H9 (cell line): ENCODE measurements at regions not wholly inside any gene's neighbourhood (a gene's known extent, or its start where the extent isn't known, plus 50 kb on each side); places are given as distances from the start of the nearest gene placed in this dataset.

Experiments
- DNase-seq: peaks from one replicate; pipeline ENCODE4 v3.0.0-alpha.2; 2017
- H2AFZ ChIP-seq: one replicate; pipeline ENCODE4 v1.6.1; 2013; ENCODE audit warnings: mild to moderate bottlenecking, low read length, control low read depth, moderate library complexity
- H2AK5ac ChIP-seq: 2 replicates; pipeline ENCODE4 v1.6.1; 2013; ENCODE audit warnings: low read length, control low read depth, mixed read lengths; ENCODE audit not compliant: insufficient read length
- H2BK120ac ChIP-seq: one replicate; pipeline ENCODE4 v1.6.1; 2013; ENCODE audit warnings: low read depth, mild to moderate bottlenecking, low read length, control low read depth, inconsistent platforms; ENCODE audit not compliant: poor library complexity, severe bottlenecking
- H2BK12ac ChIP-seq: 2 replicates; pipeline ENCODE4 v1.6.1; 2013; ENCODE audit warnings: low read length, control low read depth, mixed read lengths, low read depth; ENCODE audit not compliant: insufficient read length
- H2BK15ac ChIP-seq: 2 replicates; pipeline ENCODE4 v1.6.1; 2013; ENCODE audit warnings: low read depth, low read length, control low read depth
- H2BK20ac ChIP-seq: one replicate; pipeline ENCODE4 v1.6.1; 2013; ENCODE audit warnings: low read depth, mild to moderate bottlenecking, low read length, control low read depth, inconsistent platforms; ENCODE audit not compliant: poor library complexity, severe bottlenecking
- H2BK5ac ChIP-seq: 2 replicates; pipeline ENCODE4 v1.6.1; 2013; ENCODE audit warnings: low read length, control low read depth, mixed read lengths; ENCODE audit not compliant: insufficient read length
- H3K14ac ChIP-seq: 2 replicates; pipeline ENCODE4 v1.6.1; 2013; ENCODE audit warnings: low read length, control low read depth; ENCODE audit not compliant: insufficient read depth
- H3K18ac ChIP-seq: 2 replicates; pipeline ENCODE4 v1.6.1; 2013; ENCODE audit warnings: low read depth, mild to moderate bottlenecking, mixed read lengths, low read length, control low read depth; ENCODE audit not compliant: insufficient read length
- H3K23ac ChIP-seq: 2 replicates; pipeline ENCODE4 v1.6.1; 2013; ENCODE audit warnings: low read length, control low read depth, mixed read lengths, low read depth; ENCODE audit not compliant: insufficient read length
- H3K23me2 ChIP-seq: 2 replicates; pipeline ENCODE4 v1.6.1; 2013; ENCODE audit warnings: low read depth, mild to moderate bottlenecking, mixed read lengths, low read length, control low read depth; ENCODE audit not compliant: insufficient read length, poor library complexity, severe bottlenecking
- H3K27ac ChIP-seq: 2 replicates; pipeline ENCODE4 v1.5.1; 2013; ENCODE audit warnings: low read length, control low read depth, mixed read lengths, low read depth; ENCODE audit not compliant: insufficient read length
- H3K27me3 ChIP-seq: 2 replicates; pipeline ENCODE4 v1.6.1; 2013; ENCODE audit warnings: low read length, control low read depth, inconsistent platforms; ENCODE audit not compliant: insufficient read depth
- H3K4ac ChIP-seq: 2 replicates; pipeline ENCODE4 v1.6.1; 2013; ENCODE audit warnings: low read depth, mild to moderate bottlenecking, control low read depth, inconsistent platforms, low read length, moderate library complexity
- H3K4me1 ChIP-seq: 2 replicates; pipeline ENCODE4 v1.6.1; 2013; ENCODE audit warnings: low read length, control low read depth, inconsistent platforms; ENCODE audit not compliant: insufficient read depth
- H3K4me2 ChIP-seq: 2 replicates; pipeline ENCODE4 v1.6.1; 2013; ENCODE audit warnings: low read length, control low read depth, mixed read lengths; ENCODE audit not compliant: insufficient read length, insufficient read depth
- H3K56ac ChIP-seq: 2 replicates; pipeline ENCODE4 v1.6.1; 2013; ENCODE audit warnings: low read depth, mild to moderate bottlenecking, mixed read lengths, low read length, control low read depth; ENCODE audit not compliant: insufficient read length
- H3K79me1 ChIP-seq: 2 replicates; pipeline ENCODE4 v1.6.1; 2013; ENCODE audit warnings: low read depth, mild to moderate bottlenecking, moderate library complexity, low read length, control low read depth, inconsistent platforms; ENCODE audit not compliant: insufficient read depth, poor library complexity, severe bottlenecking
- H3K79me2 ChIP-seq: 2 replicates; pipeline ENCODE4 v1.6.1; 2013; ENCODE audit warnings: low read length, control low read depth, inconsistent platforms; ENCODE audit not compliant: insufficient read depth
- H3K9ac ChIP-seq: 2 replicates; pipeline ENCODE4 v1.6.1; 2013; ENCODE audit warnings: low read length, control low read depth, mixed read lengths; ENCODE audit not compliant: insufficient read length; ENCODE audit errors: extremely low read depth
- H3K9me3 ChIP-seq: one replicate; pipeline ENCODE4 v1.6.1; 2013; ENCODE audit warnings: low read depth, low read length, inconsistent platforms; ENCODE audit not compliant: control insufficient read depth
- H3T11ph ChIP-seq: one replicate; pipeline ENCODE4 v1.6.1; 2013; ENCODE audit warnings: mild to moderate bottlenecking, low read length, control low read depth, inconsistent platforms
- H4K20me1 ChIP-seq: one replicate; pipeline ENCODE4 v1.6.1; 2013; ENCODE audit not compliant: control insufficient read depth, insufficient read length, insufficient read depth
- H4K5ac ChIP-seq: 2 replicates; pipeline ENCODE4 v1.6.1; 2013; ENCODE audit warnings: low read depth, mild to moderate bottlenecking, mixed read lengths, low read length, control low read depth; ENCODE audit not compliant: insufficient read length
- H4K8ac ChIP-seq: replicated peaks from 2 replicates; pipeline ENCODE4 v1.6.1; 2013; ENCODE audit warnings: low read length, control low read depth, mixed read lengths, low read depth; ENCODE audit not compliant: insufficient read length
- H4K91ac ChIP-seq: 2 replicates; pipeline ENCODE4 v1.6.1; 2013; ENCODE audit warnings: low read depth, mild to moderate bottlenecking, moderate library complexity, mixed read lengths, low read length, control low read depth; ENCODE audit not compliant: insufficient read length
- H3K27ac Mint-ChIP-seq, 3 experiments: 2 replicates in 2 of 3; 3 replicates in 1 of 3; pipeline ENCODE4 v1.8.0; 2020 to 2021; ENCODE audit warnings: mixed read lengths in 3 of 3, mild to moderate bottlenecking in 1 of 3, moderate library complexity in 1 of 3
- H3K27me3 Mint-ChIP-seq: 2 replicates; pipeline ENCODE4 v1.8.0; 2021; ENCODE audit warnings: low read depth, mild to moderate bottlenecking, moderate library complexity, mixed read lengths
- H3K36me3 Mint-ChIP-seq, 3 experiments: 2 replicates in 2 of 3; 3 replicates in 1 of 3; pipeline ENCODE4 v1.8.0; 2020 to 2021; ENCODE audit warnings: low read depth in 3 of 3, mixed read lengths in 3 of 3; ENCODE audit not compliant: insufficient read depth in 1 of 3
- H3K4me1 Mint-ChIP-seq, 2 experiments: 2 replicates each; pipeline ENCODE4 v1.8.0; 2020; ENCODE audit warnings: mixed read lengths in 2 of 2
- H3K4me3 Mint-ChIP-seq, 2 experiments: 2 replicates in 1 of 2; 3 replicates in 1 of 2; pipeline ENCODE4 v1.8.0; 2020 to 2021; ENCODE audit warnings: mild to moderate bottlenecking in 2 of 2, mixed read lengths in 2 of 2, moderate library complexity in 1 of 2
- H3K9me3 Mint-ChIP-seq, 2 experiments: 2 replicates in 1 of 2; 3 replicates in 1 of 2; pipeline ENCODE4 v1.8.0; 2020; ENCODE audit warnings: mild to moderate bottlenecking in 2 of 2, mixed read lengths in 2 of 2, moderate library complexity in 1 of 2
- CTCF ChIP-seq: fragments of 200-600 bp; sonication (generic); conservative IDR thresholded peaks from 3 replicates; pipeline ENCODE4 v1.8.0; 2021; ENCODE audit warnings: antibody characterized with exemption, mild to moderate bottlenecking
- WGBS: extraction: QIAGEN DNeasy Blood & Tissue Kit; methylation state at CpG from one replicate; pipeline ENCODE4 v1.1.7; 2013; ENCODE audit warnings: missing lambda C conversion rate, low lambda C conversion rate, mixed read lengths; ENCODE audit not compliant: insufficient read length; ENCODE audit errors: extremely low coverage; 5-methylcytosine and 5-hydroxymethylcytosine counted together

- Mint-ChIP-seq H3K4me1 (peaks cover 4% of the 10 kb centered on the region in 2 experiments), H3K27me3 (no peaks in the 10 kb centered on the region), H3K9me3 (no peaks in the 10 kb centered on the region), H3K36me3 (no peaks in the 10 kb centered on the region), H3K4me3 (no peak overlapping the region), H3K27ac (no peak overlapping the region)
- Histone ChIP-seq H2BK15ac (no peak overlapping the region), H3K9me3 (no peaks in the 10 kb centered on the region), H3K9ac (no peak overlapping the region), H3K4me1 (no peaks in the 10 kb centered on the region; the same call in 1 of the 2 replicates), H3K27me3 (no peaks in the 10 kb centered on the region), H3K23me2 (no peaks in the 10 kb centered on the region), H2BK12ac (no peak overlapping the region), H2BK20ac (no peak overlapping the region), H3K79me1 (no peaks in the 10 kb centered on the region), H3K79me2 (no peaks in the 10 kb centered on the region), H3K23ac (no peak overlapping the region), H4K91ac (no peak overlapping the region), H3T11ph (no peak overlapping the region), H3K27ac (no peak overlapping the region), H3K14ac (no peak overlapping the region), H2BK120ac (no peak overlapping the region), H4K8ac (no peak overlapping the region), H3K18ac (no peak overlapping the region), H2BK5ac (no peak overlapping the region), H2AK5ac (no peak overlapping the region), H3K4ac (no peak overlapping the region), H4K20me1 (no peaks in the 10 kb centered on the region), H3K56ac (no peak overlapping the region), H3K4me2 (no peak overlapping the region), H2AFZ (no peak overlapping the region), H4K5ac (no peak overlapping the region)
- TF ChIP-seq CTCF, result no peak
- DNase-seq, result no peak
- no CpG with 5 or more reads among the region's 1 CpG for WGBS
These were observed 630.0 kb downstream of the LMO4 start for GRCh38 chr1:87958716-87959115.
